ENCODE measurements at regions not wholly inside any gene's neighbourhood (a gene's known extent, or its start where the extent isn't known, plus 50 kb on each side); places are given as distances from the start of the nearest gene placed in this dataset.
A peak's percentile ranks its signal among the peaks of the same experiment; 100 is the strongest.

DNA sequence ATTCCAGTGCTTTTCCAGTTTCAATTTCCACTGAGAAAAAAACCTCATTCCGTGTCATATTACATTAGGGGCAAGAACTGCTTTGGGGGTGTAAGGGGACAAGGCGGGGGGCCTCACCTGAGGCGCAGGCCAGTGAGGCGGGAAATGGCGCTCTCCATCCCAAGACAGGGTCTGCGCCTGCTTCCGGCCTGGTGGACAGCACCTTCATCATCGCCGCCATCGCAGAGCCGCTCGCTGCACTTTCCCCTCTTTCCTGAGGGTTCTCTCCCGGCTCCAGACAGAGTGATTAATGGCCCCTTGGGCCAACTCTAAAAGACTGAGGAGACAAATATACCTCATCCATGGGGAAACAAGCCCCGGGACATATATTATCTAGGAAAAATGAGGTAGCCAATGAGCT, 270.0 kb upstream of the SOX4 start:
- Mint-ChIP-seq H3K27ac (peak overlapping the region in 2 of 3 experiments; percentile 41 to 82), H3K27me3 (ENCODE audit: low read depth) (no peaks in the 10 kb centered on the region), H3K36me3 (ENCODE audit: low read depth) (no peaks in the 10 kb centered on the region), H3K4me1 (peaks cover 4% of the 10 kb centered on the region), H3K4me3 (peak overlapping the region; percentile 37 to 55 (median 38)), H3K9me3 (peaks cover 10% of the 10 kb centered on the region)
- TF ChIP-seq, protein P1, sequence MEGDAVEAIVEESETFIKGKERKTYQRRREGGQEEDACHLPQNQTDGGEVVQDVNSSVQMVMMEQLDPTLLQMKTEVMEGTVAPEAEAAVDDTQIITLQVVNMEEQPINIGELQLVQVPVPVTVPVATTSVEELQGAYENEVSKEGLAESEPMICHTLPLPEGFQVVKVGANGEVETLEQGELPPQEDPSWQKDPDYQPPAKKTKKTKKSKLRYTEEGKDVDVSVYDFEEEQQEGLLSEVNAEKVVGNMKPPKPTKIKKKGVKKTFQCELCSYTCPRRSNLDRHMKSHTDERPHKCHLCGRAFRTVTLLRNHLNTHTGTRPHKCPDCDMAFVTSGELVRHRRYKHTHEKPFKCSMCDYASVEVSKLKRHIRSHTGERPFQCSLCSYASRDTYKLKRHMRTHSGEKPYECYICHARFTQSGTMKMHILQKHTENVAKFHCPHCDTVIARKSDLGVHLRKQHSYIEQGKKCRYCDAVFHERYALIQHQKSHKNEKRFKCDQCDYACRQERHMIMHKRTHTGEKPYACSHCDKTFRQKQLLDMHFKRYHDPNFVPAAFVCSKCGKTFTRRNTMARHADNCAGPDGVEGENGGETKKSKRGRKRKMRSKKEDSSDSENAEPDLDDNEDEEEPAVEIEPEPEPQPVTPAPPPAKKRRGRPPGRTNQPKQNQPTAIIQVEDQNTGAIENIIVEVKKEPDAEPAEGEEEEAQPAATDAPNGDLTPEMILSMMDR (IDR thresholded peaks at IDR 0.05; ENCODE audit: unreplicated experiment in 3 of 3) = no peak

DNA sequence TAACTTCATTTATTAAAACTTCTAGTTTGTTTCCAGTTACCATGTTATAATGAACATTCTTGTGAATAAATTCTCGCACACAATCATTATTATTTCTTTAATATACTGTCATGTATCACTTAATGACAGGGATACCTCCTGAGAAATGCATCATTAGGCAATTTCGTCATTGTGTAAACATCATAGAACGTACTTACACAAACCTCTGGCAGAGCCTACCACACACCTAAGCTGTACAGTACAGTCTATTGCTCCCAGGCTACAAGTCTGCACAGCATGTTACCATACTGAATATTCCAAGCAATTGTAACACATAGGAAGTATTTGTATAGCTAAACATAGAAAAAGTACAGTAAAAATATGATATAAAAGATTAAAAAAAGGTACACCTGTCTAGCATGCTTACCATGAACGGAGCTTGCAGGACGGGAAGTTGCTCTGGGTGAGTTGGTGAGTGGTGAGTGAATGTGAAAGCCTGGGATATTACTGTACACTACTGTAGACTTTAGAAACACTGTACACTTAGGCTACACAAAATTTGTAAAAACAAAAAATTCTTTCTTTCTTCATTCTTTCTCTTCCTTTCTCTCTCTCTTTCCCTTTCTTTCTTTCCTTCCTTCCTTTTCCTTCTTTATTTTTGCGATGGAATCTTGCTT, 268.2 kb upstream of the SOX4 start:
- H3K4me3 Mint-ChIP-seq = no peak overlapping the region
- no peaks in the 10 kb centered on the region for H3K9me3 Mint-ChIP-seq
- no peaks in the 10 kb centered on the region for H3K36me3 Mint-ChIP-seq (ENCODE audit: low read depth)
- no peak overlapping the region for H3K27ac Mint-ChIP-seq
- no peaks in the 10 kb centered on the region for H3K27me3 Mint-ChIP-seq (ENCODE audit: low read depth)
- TF ChIP-seq, protein P1 (IDR thresholded peaks at IDR 0.05; ENCODE audit: unreplicated experiment in 3 of 3) = no peak
- peaks cover 13% of the 10 kb centered on the region for H3K4me1 Mint-ChIP-seq

DNA sequence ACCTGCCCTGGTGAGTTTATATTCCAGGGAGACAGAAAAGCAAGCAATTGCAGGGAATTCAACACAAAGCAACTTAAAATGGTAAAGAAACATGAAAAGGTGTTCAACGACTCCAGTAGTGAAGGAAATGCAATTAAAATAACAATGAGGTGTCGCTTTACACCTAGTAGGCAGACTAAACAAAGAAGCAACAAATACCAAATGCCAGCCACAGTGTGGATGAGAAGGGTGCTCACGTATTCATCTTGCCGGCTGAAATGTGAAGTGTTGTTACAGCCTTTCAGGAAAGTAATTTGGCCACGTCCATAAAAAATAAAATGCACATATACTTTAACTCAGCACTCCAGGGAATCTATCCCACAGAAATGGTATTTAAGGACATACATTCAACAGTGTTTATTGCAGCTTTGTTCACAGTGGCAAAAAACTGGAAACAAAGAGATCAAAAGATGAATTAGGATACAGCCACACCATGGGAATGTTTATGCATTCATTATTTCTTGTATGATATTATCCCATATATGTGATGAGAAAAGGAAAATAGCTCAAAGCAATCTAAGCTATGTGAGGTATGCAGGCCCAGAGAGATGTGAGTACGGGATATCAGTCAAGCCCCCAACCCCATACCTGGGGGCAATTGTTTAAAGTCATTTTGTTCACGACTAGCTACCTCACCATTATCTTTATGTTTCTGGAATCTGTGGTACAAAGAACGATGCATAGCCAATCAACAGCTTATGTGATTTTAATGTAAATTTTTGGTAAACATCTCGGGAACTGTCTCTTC, 266.0 kb upstream of the SOX4 start:
- Mint-ChIP-seq H3K27ac (peak overlapping the region in 1 of 3 experiments; percentile 30), H3K36me3 (ENCODE audit: low read depth) (no peaks in the 10 kb centered on the region), H3K9me3 (no peaks in the 10 kb centered on the region), H3K4me3 (no peak overlapping the region), H3K4me1 (peaks cover 21% of the 10 kb centered on the region), H3K27me3 (ENCODE audit: low read depth) (no peaks in the 10 kb centered on the region)
- TF ChIP-seq, protein P1 (IDR thresholded peaks at IDR 0.05; ENCODE audit: unreplicated experiment in 3 of 3) = no peak

DNA sequence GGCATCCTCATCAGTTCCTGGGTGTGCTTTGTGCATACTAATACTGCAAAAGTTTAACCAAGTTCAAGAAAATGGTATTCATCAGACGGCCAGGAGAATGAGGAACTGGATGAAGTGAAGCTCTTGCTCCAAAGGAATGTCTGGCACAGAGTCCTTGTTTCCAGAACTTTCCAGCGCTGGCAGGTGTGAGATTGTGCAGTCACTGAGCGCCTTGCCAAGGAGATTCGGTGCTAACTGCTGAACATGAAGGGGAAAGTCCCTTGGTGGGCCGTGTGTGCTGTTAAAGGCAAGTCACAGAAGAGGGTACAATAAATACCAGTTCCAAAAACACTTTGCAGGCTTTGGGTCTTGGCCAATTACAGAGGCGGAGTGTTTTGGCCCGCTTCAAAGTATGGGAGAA, 262.3 kb upstream of the SOX4 start:
- H3K27ac Mint-ChIP-seq = peak overlapping the region in 2 of 3 experiments; percentile 49 to 77
- no peaks in the 10 kb centered on the region for H3K36me3 Mint-ChIP-seq (ENCODE audit: low read depth)
- no peak overlapping the region for H3K4me3 Mint-ChIP-seq
- TF ChIP-seq, protein P1 (IDR thresholded peaks at IDR 0.05; ENCODE audit: unreplicated experiment in 3 of 3) = no peak
- H3K27me3 Mint-ChIP-seq (ENCODE audit: low read depth) = no peaks in the 10 kb centered on the region
- H3K4me1 Mint-ChIP-seq = peaks cover 29% of the 10 kb centered on the region
- H3K9me3 Mint-ChIP-seq = peaks cover 2% of the 10 kb centered on the region

DNA sequence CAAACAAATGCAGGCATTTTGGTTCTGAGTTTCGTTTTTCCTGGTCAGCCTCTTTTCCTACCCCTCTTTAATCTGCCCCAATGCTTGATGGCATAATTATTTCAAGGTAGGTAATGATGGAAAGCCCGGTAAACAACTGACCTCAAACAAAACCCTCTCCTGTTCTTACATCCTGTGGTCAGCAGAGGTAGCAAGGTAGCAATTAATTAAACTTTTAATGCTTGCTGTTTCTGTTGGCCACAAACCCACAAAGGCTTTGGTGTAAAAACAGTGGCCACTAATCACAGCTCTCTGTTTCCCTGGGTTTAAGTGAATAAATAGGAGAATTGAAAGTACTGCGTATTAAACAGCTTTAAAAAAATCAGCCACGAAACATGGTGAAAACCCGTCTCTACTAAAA, 261.5 kb upstream of the SOX4 start:
- Mint-ChIP-seq H3K27ac (no peak overlapping the region), H3K36me3 (ENCODE audit: low read depth) (peaks cover under 1% of the 10 kb centered on the region), H3K4me1 (peaks cover 29% of the 10 kb centered on the region), H3K4me3 (no peak overlapping the region), H3K27me3 (ENCODE audit: low read depth) (no peaks in the 10 kb centered on the region), H3K9me3 (peaks cover 2% of the 10 kb centered on the region)
- TF ChIP-seq, protein P1 (IDR thresholded peaks at IDR 0.05; ENCODE audit: unreplicated experiment in 3 of 3) = no peak

Measured in nephron (organoid).